OCI-LY3 (cell line): ENCODE measurements at regions not wholly inside any gene's neighbourhood (a gene's known extent, or its start where the extent isn't known, plus 50 kb on each side); places are given as distances from the start of the nearest gene placed in this dataset.

Experiments
- EZH2phosphoT487 ChIP-seq: fragments of 200-600 bp; shearing (Covaris generic); IDR thresholded peaks from 2 replicates; pipeline ENCODE4 v1.6.1; 2018; ENCODE audit warnings: antibody characterized with exemption, mixed run types, low read depth
- TF ChIP-seq, protein P1 (sequence below): fragments of 200-600, 300-600 bp; sonication (generic); IDR thresholded peaks from 2 replicates; pipeline ENCODE4 v1.5.1; 2014; ENCODE audit warnings: antibody characterized with exemption, low read length, low read depth

DNA sequence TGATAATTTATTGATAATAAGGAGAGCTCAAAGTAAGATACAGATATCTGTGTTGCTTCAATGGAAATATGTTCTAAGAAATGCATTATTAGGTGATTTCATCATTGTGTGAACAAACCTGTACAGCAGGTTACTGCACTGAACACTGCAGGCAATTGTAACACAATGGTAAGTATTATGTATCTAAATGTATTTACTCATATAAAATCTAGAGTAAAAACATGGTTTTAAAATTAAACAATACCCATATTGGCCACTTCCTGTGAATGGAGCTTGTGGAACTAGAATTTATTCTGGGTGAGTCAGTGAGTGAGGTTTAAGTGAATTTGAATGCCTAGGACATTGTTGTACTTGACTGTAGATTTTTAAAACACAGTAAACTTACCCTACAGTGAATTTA, 722.9 kb upstream of the RAG2 start:
- TF ChIP-seq, protein P1, sequence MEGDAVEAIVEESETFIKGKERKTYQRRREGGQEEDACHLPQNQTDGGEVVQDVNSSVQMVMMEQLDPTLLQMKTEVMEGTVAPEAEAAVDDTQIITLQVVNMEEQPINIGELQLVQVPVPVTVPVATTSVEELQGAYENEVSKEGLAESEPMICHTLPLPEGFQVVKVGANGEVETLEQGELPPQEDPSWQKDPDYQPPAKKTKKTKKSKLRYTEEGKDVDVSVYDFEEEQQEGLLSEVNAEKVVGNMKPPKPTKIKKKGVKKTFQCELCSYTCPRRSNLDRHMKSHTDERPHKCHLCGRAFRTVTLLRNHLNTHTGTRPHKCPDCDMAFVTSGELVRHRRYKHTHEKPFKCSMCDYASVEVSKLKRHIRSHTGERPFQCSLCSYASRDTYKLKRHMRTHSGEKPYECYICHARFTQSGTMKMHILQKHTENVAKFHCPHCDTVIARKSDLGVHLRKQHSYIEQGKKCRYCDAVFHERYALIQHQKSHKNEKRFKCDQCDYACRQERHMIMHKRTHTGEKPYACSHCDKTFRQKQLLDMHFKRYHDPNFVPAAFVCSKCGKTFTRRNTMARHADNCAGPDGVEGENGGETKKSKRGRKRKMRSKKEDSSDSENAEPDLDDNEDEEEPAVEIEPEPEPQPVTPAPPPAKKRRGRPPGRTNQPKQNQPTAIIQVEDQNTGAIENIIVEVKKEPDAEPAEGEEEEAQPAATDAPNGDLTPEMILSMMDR = no peak
- TF ChIP-seq EZH2phosphoT487 = no peak
